Activated CD8-positive, alpha-beta T cell treated with anti-CD3 and anti-CD28 coated beads, Interleukin-2, amount 10 ng/mL, durations not matched to agents 7 days and 5 days (primary cell): ENCODE measurements at regions not wholly inside any gene's neighbourhood (a gene's known extent, or its start where the extent isn't known, plus 50 kb on each side); places are given as distances from the start of the nearest gene placed in this dataset.

ENCODE experiments used
- ATAC-seq: fragments of 150-1000 bp; cut with Tn5 transposase; one replicate; pipeline ENCODE4 v1.10.0; 2021; ENCODE audit warnings: moderate library complexity
- CTCF ChIA-PET: fragments of 350-600 bp; sonication (Branson Sonifier 250); formaldehyde crosslinking; loops from one replicate; lab custom pipeline; 2021; ENCODE audit warnings: antibody characterized with exemption; lab: Charles Lee
- POLR2A ChIA-PET: fragments of 350-600 bp; sonication (Branson Sonifier 250); formaldehyde crosslinking; loops from one replicate; lab custom pipeline; 2021; ENCODE audit warnings: antibody characterized with exemption; lab: Charles Lee
- DNase-seq: peaks from one replicate; pipeline ENCODE4 v3.0.0-alpha.2; 2020
- H3K27ac Mint-ChIP-seq: one replicate; pipeline ENCODE4 v1.8.0; 2021; ENCODE audit warnings: mild to moderate bottlenecking, mixed read lengths
- H3K27me3 Mint-ChIP-seq: one replicate; pipeline ENCODE4 v1.8.0; 2021; ENCODE audit warnings: low read depth, mixed read lengths
- H3K36me3 Mint-ChIP-seq: one replicate; pipeline ENCODE4 v1.8.0; 2021; ENCODE audit warnings: low read depth, mixed read lengths
- H3K4me1 Mint-ChIP-seq: one replicate; pipeline ENCODE4 v1.8.0; 2021; ENCODE audit warnings: low read depth, mixed read lengths
- H3K4me3 Mint-ChIP-seq: one replicate; pipeline ENCODE4 v1.8.0; 2021; ENCODE audit warnings: mild to moderate bottlenecking, mixed read lengths
- H3K9me3 Mint-ChIP-seq: one replicate; pipeline ENCODE4 v1.8.0; 2022; ENCODE audit warnings: mixed read lengths; ENCODE audit not compliant: insufficient read depth

DNA sequence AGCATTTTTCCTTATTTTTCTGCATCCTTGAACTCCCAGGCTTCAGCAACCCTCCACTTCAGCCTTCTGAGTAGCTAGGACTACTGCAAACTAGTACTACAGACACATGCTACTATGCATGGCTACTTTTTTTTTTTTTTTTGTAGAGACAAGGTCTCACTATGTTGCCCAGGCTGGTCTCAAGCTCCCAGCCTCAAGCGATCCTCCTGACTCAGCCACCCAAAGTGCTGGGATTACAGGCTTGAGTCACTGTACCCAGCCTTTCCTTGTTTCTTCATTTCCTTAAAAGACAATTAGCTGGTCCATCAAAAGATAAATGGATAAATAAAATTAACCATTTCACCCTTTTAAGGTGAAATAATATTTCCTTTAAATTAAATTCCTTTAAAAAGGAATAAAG lies 205.8 kb downstream of the SPTSSA start:
- no peaks in the 10 kb centered on the region for H3K4me1 Mint-ChIP-seq
- no peaks in the 10 kb centered on the region for H3K9me3 Mint-ChIP-seq
- H3K27me3 Mint-ChIP-seq: peaks cover 8% of the 10 kb centered on the region
- no peaks in the 10 kb centered on the region for H3K36me3 Mint-ChIP-seq
- no peak overlapping the region for H3K27ac Mint-ChIP-seq
- ChIA-PET POLR2A (no interaction called here), CTCF (no interaction called here)
- ATAC-seq: no peak
- no peak overlapping the region for H3K4me3 Mint-ChIP-seq
- DNase-seq: no peak

DNA sequence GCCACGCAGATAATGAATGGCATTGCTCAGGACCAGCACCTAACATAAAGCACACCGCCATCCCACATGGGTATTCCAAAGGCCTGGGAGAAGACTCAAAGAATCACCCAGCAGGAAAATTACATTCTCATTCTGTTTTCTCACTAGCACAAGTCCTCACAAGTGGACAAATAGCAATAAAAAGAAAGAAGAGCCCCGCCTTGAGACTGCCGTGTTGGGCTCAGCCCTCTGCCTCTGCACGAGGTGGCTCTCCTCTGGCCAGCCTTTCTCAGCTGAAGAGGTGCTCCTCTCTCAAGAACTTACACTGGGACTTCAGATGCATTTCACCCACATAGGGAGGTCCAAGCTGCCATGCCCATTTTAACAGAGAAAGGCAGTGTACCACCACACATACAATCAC lies 207.5 kb downstream of the SPTSSA start:
- CTCF ChIA-PET: no interaction called here
- Mint-ChIP-seq H3K27ac (no peak overlapping the region), H3K36me3 (no peaks in the 10 kb centered on the region), H3K4me1 (no peaks in the 10 kb centered on the region), H3K4me3 (no peak overlapping the region), H3K27me3 (peaks cover 9% of the 10 kb centered on the region), H3K9me3 (no peaks in the 10 kb centered on the region)
- DNase-seq (no peak), ATAC-seq (no peak)
- POLR2A ChIA-PET: no interaction called here

DNA sequence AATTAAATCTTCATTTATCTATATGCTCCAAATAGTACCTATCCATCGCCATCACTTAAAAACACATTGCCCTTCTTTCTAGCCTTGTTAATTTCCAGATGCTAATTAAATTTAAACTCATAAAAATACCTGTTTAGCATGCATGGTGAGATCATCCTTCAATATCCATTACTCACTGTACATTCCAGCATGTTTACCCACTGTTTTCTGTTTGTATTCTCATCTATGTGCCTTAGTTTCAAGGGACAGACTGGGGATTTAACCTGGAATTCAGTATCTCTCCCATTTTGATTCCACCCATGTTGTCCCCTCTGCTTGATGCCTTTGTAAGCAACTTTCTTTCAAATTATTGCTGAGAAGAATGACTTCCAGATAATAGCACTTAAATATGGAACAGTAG lies 208.0 kb downstream of the SPTSSA start:
- H3K4me1 Mint-ChIP-seq: no peaks in the 10 kb centered on the region
- ChIA-PET CTCF (no interaction called here), POLR2A (no interaction called here)
- H3K9me3 Mint-ChIP-seq: no peaks in the 10 kb centered on the region
- no peaks in the 10 kb centered on the region for H3K36me3 Mint-ChIP-seq
- peaks cover 9% of the 10 kb centered on the region for H3K27me3 Mint-ChIP-seq
- no peak overlapping the region for H3K27ac Mint-ChIP-seq
- no peak overlapping the region for H3K4me3 Mint-ChIP-seq
- no peak for DNase-seq
- no peak for ATAC-seq

DNA sequence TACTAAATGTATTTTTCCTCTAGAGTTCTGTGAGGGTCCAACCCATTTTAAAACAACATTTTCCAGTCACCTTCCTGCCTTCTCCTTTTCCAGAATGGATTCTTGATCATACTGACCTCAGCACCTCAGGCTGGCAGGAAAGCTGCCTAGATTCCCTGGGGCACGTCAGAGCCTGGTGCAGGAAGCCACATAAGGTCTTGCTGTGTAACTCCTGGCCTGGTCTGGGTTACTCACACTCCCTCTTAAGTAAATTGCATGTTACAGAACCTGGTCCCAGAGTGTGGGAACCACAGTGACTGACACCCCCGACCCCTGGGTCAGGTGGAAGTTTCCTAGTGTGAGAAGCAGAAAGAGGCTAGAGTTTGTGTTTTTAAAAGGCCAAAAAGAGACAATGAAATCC lies 209.8 kb downstream of the SPTSSA start:
- POLR2A ChIA-PET: interaction anchor here (0.6 kb wide), 1 partner anchor 1677 kb away, joined by 3 read pairs; no protein-coding TSS in a partner anchor
- no peaks in the 10 kb centered on the region for H3K9me3 Mint-ChIP-seq
- no peaks in the 10 kb centered on the region for H3K36me3 Mint-ChIP-seq
- no peaks in the 10 kb centered on the region for H3K4me1 Mint-ChIP-seq
- H3K27ac Mint-ChIP-seq: no peak overlapping the region
- peaks cover 5% of the 10 kb centered on the region for H3K27me3 Mint-ChIP-seq
- ATAC-seq: no peak
- H3K4me3 Mint-ChIP-seq: no peak overlapping the region
- DNase-seq: no peak
- CTCF ChIA-PET: no interaction called here

DNA sequence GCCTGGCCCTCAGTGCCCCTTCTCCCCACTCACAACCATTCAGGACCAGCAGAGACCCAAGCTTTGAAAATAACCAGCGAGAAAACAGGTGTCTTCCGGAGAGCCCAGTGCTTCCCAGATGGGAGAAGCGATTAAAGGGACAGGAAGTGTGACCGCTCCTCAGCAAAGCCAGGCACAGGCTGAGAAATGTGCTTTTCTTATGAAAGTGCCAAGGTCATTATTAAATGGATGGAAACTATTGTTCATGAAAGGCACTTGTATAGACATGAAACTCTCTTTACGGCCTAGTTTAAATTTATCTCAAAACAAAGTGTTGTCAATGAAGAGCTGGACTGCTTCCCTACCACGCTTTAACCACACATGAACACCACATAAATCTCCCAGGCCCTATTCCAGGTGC lies 210.4 kb downstream of the SPTSSA start:
- H3K27me3 Mint-ChIP-seq: peaks cover 4% of the 10 kb centered on the region
- H3K4me3 Mint-ChIP-seq: no peak overlapping the region
- no peaks in the 10 kb centered on the region for H3K9me3 Mint-ChIP-seq
- no peaks in the 10 kb centered on the region for H3K4me1 Mint-ChIP-seq
- H3K27ac Mint-ChIP-seq: no peak overlapping the region
- H3K36me3 Mint-ChIP-seq: no peaks in the 10 kb centered on the region
- ChIA-PET POLR2A (no interaction called here), CTCF (no interaction called here)
- no peak for ATAC-seq
- no peak for DNase-seq

DNA sequence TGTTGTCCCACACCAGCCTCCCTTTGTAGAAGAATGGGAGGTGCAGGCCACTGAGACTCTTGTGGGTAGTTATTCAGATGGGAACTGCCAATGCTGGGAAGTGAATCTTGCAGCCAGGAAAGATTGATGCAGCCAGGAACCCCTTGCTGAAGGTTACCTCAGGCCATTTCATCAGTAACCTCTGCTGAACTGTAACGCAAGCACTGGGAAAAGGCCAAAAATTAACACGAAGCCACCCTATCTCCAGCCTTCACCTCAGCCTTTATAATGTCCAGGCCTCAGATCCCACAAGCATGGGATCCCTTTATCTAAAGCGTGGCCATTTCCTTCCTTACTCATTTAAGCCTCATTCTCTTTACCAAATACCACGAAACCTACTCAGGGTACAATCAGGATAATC lies 211.1 kb downstream of the SPTSSA start:
- Mint-ChIP-seq H3K36me3 (no peaks in the 10 kb centered on the region), H3K4me1 (no peaks in the 10 kb centered on the region)
- CTCF ChIA-PET: no interaction called here

DNA sequence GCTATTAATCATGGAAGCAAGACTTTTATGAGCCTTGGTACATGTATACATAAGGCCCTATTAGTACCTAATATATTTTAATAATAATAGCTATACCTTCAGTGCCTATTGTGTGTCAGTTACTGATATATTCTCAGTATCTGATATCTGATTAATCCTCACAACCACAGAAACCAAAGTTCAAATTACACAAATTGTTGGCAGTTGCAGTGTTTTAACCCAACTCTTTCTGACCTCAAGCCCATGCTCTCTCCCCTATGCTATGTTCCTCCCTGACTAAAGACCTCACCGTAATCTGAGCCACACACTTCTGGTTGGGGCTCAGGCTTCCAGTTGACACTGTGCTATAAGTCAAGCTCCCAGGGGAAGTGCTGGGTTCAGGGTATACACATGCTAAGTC lies 214.4 kb downstream of the SPTSSA start:
- DNase-seq: no peak
- Mint-ChIP-seq H3K27me3 (peaks cover 4% of the 10 kb centered on the region), H3K27ac (no peak overlapping the region), H3K4me1 (no peaks in the 10 kb centered on the region), H3K9me3 (no peaks in the 10 kb centered on the region), H3K4me3 (no peak overlapping the region), H3K36me3 (no peaks in the 10 kb centered on the region)
- ChIA-PET CTCF (no interaction called here), POLR2A (interaction anchor here (0.9 kb wide), 1 partner anchor 11 kb away, joined by 3 read pairs; no protein-coding TSS in a partner anchor)
- no peak for ATAC-seq

More for the DNA sequence above, 211.1 kb downstream of the SPTSSA start:
- no peak for DNase-seq
- POLR2A ChIA-PET: no interaction called here
- no peak overlapping the region for H3K27ac Mint-ChIP-seq
- H3K4me3 Mint-ChIP-seq: no peak overlapping the region
- H3K9me3 Mint-ChIP-seq: no peaks in the 10 kb centered on the region
- ATAC-seq: no peak
- H3K27me3 Mint-ChIP-seq: peaks cover 4% of the 10 kb centered on the region

DNA sequence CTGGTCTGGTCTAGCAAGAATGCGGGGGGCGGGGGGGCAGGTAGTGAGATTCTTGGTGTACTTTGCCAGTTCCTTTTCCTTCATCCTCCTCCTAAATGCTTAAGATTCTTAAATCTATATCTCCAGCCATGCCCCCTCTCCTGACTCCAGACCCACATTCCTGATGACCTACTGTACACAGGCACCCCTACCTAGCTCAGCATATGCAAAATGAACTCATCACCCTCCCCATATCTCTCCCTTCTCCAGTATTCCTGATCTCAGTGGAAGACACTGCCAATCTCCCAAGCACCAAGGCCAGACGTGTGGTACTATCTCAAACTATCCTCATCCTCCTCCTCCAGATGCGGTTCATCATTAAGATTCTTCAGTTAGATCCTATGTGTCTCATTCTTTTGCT lies 215.8 kb downstream of the SPTSSA start:
- CTCF ChIA-PET: no interaction called here
- Mint-ChIP-seq H3K36me3 (no peaks in the 10 kb centered on the region), H3K4me1 (no peaks in the 10 kb centered on the region), H3K27ac (no peak overlapping the region), H3K27me3 (peaks cover 9% of the 10 kb centered on the region), H3K4me3 (no peak overlapping the region), H3K9me3 (no peaks in the 10 kb centered on the region)
- POLR2A ChIA-PET: no interaction called here
- ATAC-seq: no peak
- no peak for DNase-seq

DNA sequence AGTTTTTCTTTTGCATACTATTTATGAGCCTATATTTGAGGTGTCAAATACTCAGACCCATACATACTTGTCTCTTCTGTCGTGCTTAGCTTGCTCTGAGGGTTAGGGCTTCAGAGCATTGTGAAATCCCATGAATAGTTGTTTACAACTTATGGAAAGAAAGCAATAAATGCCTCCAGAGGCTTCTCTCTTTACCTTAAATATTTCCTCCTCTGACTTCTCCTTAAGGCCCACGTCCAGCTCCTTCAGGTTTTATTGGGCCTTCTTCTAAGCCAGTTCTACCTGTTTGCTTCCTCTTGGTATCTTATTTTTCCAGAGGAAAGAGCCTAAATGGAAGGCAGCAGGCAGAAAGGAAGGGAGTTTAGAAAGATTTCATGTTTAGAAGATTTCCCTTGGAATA lies 218.6 kb downstream of the SPTSSA start:
- no peak overlapping the region for H3K4me3 Mint-ChIP-seq
- H3K27me3 Mint-ChIP-seq: peaks cover 6% of the 10 kb centered on the region
- ATAC-seq (no peak), DNase-seq (no peak)
- ChIA-PET POLR2A (no interaction called here), CTCF (no interaction called here)
- no peaks in the 10 kb centered on the region for H3K4me1 Mint-ChIP-seq
- H3K27ac Mint-ChIP-seq: no peak overlapping the region
- H3K36me3 Mint-ChIP-seq: no peaks in the 10 kb centered on the region
- no peaks in the 10 kb centered on the region for H3K9me3 Mint-ChIP-seq

DNA sequence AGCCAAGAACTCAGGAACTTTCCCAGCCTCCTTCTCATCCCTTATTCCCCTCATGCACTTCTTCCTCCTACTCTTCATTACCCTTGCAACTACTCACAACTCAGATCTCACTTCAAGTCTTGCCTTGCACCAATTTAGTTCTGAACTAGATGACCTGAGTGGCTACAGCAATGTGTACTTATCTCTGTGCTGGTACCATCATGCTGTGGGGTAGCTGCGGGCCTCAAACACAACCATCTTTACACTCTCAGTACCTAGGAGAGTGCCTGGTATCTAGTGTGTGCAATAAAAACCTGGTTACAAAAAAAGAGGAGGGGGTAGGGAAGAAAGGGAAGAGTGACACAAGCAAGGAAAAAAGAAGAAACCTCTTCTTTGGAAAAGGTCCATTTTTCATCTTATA lies 219.0 kb downstream of the SPTSSA start:
- no peak overlapping the region for H3K4me3 Mint-ChIP-seq

DNA sequence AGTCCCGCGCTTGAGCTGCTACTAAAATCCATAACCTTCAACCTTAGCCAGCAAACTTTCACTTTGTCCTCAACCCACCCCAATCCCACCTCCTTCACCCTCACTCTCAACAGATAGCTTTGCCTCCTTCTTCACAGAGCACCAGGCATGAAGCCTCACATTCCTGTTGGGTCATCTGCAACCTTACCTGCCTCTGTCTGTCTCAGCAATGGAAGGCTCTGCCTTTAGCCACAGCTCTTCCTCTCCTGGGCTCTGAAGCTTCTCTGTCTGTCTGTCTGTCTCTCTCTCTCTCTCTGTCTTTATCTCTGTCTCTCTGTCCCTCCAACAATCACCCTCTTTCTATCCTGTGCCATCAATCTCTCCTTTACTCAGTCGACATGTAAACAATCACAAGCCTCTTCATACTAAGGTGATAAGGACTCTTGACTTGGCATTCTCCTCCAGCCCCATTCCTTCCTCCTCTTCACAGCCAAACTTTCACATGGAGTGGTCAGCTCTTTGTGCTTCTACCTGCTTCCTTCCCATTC lies 220.8 kb downstream of the SPTSSA start:
- ChIA-PET CTCF (no interaction called here), POLR2A (no interaction called here)
- H3K4me3 Mint-ChIP-seq: no peak overlapping the region
- no peaks in the 10 kb centered on the region for H3K4me1 Mint-ChIP-seq
- H3K27ac Mint-ChIP-seq: no peak overlapping the region
- H3K36me3 Mint-ChIP-seq: no peaks in the 10 kb centered on the region
- peaks cover 6% of the 10 kb centered on the region for H3K27me3 Mint-ChIP-seq
- ATAC-seq (no peak), DNase-seq (no peak)
- H3K9me3 Mint-ChIP-seq: no peaks in the 10 kb centered on the region

More for the DNA sequence above, 219.0 kb downstream of the SPTSSA start:
- peaks cover 6% of the 10 kb centered on the region for H3K27me3 Mint-ChIP-seq
- CTCF ChIA-PET: no interaction called here
- no peak for DNase-seq
- no peaks in the 10 kb centered on the region for H3K36me3 Mint-ChIP-seq
- H3K27ac Mint-ChIP-seq: no peak overlapping the region
- no peak for ATAC-seq
- POLR2A ChIA-PET: no interaction called here
- H3K4me1 Mint-ChIP-seq: no peaks in the 10 kb centered on the region
- H3K9me3 Mint-ChIP-seq: no peaks in the 10 kb centered on the region

DNA sequence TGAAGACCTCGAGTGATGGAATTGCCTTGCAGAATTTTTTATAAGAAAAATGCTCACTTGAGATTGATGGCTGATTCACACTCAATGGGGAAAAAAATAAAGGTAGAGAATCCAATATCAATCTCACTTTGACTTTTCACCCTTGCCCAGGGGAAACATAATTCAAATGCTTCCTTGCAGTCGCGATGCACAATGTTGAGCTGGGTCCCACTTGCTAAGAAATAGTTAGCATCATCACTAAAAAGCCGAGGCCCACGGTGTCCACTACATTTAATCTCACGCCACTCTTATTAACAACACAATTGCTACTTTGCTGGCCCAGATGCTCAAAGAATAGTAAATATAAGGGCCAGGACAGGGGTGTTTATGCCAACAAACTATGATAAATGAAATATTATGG lies 223.4 kb downstream of the SPTSSA start:
- Mint-ChIP-seq H3K9me3 (no peaks in the 10 kb centered on the region), H3K27ac (no peak overlapping the region), H3K4me3 (no peak overlapping the region), H3K27me3 (peaks cover 6% of the 10 kb centered on the region), H3K36me3 (no peaks in the 10 kb centered on the region), H3K4me1 (no peaks in the 10 kb centered on the region)
- no peak for ATAC-seq
- no peak for DNase-seq
- ChIA-PET POLR2A (no interaction called here), CTCF (interaction anchor here (1.2 to 1.9 kb wide), 4 partner anchors 12 to 390 kb away, joined by 3 to 4 read pairs (median 4); no protein-coding TSS in a partner anchor)

DNA sequence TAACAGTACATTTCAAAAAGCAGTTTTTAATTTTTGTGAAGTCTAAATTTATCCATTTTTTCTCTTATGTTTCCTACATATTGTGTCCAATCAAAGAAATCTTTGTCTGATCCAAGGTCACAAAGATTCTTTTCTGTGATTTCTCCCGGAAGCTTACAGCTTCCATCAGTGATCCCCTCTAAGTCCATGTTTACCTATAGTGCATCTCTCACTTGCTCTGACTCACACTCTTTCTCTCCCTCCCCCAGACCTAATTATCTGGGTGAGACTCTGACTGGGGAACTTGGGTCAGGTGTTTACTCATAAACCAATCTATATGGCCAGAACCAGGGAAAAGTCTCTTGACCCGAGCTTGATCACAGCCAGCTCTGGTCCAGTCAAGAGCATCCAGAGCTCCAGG lies 224.4 kb downstream of the SPTSSA start:
- ATAC-seq (no peak), DNase-seq (no peak)
- CTCF ChIA-PET: interaction anchor here (0.6 to 1.3 kb wide), 4 partner anchors 9 to 88 kb away, joined by 3 to 4 read pairs (median 3); no protein-coding TSS in a partner anchor
- H3K27ac Mint-ChIP-seq: no peak overlapping the region
- POLR2A ChIA-PET: no interaction called here
- no peaks in the 10 kb centered on the region for H3K4me1 Mint-ChIP-seq
- H3K4me3 Mint-ChIP-seq: no peak overlapping the region
- no peaks in the 10 kb centered on the region for H3K9me3 Mint-ChIP-seq
- H3K27me3 Mint-ChIP-seq: peaks cover 6% of the 10 kb centered on the region
- H3K36me3 Mint-ChIP-seq: no peaks in the 10 kb centered on the region
